IMR-90 (cell line): ENCODE measurements at regions not wholly inside any gene's neighbourhood (a gene's known extent, or its start where the extent isn't known, plus 50 kb on each side); places are given as distances from the start of the nearest gene placed in this dataset.

Source experiments
- ATAC-seq: fragments of 200-7000 bp; cut with Tn5 transposase; 2 replicates; pipeline ENCODE4 v1.9.1; 2020; ENCODE audit warnings: low read depth, mild to moderate bottlenecking, moderate library complexity
- BruUV-seq: library from RNA; stranded (reverse); fragments of 400-500 nt; replicated peaks from 2 replicates; lab custom pipeline; 2021; lab: Mats Ljungman, UMichigan
- CTCF ChIA-PET: fragments of 300-600 bp; formaldehyde crosslinking; extraction: SDS; loops from one replicate; lab custom pipeline; 2021; ENCODE audit warnings: antibody characterized with exemption; lab: Yijun Ruan, JAX
- POLR2A ChIA-PET: fragments of 300-600 bp; sonication (Branson Sonifier 250); formaldehyde crosslinking; loops from one replicate; lab custom pipeline; 2022; ENCODE audit warnings: antibody characterized with exemption; ENCODE audit not compliant: unreplicated experiment; lab: Charles Lee
- DNase-seq: peaks from one replicate; pipeline ENCODE4 v3.0.0; 2013
- H2AFZ ChIP-seq: replicated peaks from 2 replicates; pipeline ENCODE3; 2013; ENCODE audit warnings: low read length, mild to moderate bottlenecking; ENCODE audit not compliant: poor library complexity
- H2AK5ac ChIP-seq: 2 replicates; pipeline ENCODE4 v1.6.1; 2013; ENCODE audit warnings: low read depth, low read length, inconsistent platforms
- H2AK9ac ChIP-seq: replicated peaks from 2 replicates; pipeline ENCODE3; 2013; ENCODE audit warnings: mild to moderate bottlenecking, low read depth, low read length, moderate library complexity; ENCODE audit not compliant: poor library complexity
- H2BK120ac ChIP-seq: 2 replicates; pipeline ENCODE4 v1.6.1; 2013; ENCODE audit warnings: low read depth, low read length, inconsistent platforms
- H2BK15ac ChIP-seq: 3 replicates; pipeline ENCODE4 v1.6.1; 2013; ENCODE audit warnings: low read depth, low read length, inconsistent platforms
- H2BK20ac ChIP-seq: 2 replicates; pipeline ENCODE4 v1.6.1; 2013; ENCODE audit warnings: low read depth, mild to moderate bottlenecking, inconsistent platforms, low read length, moderate library complexity
- H2BK5ac ChIP-seq: 2 replicates; pipeline ENCODE4 v1.6.1; 2013; ENCODE audit warnings: mild to moderate bottlenecking, low read depth, low read length, inconsistent platforms; ENCODE audit not compliant: poor library complexity, severe bottlenecking
- H3K14ac ChIP-seq: replicated peaks from 2 replicates; pipeline ENCODE4 v1.6.1; 2013; ENCODE audit warnings: low read depth, low read length, inconsistent platforms
- H3K18ac ChIP-seq: 2 replicates; pipeline ENCODE4 v1.6.1; 2013; ENCODE audit warnings: low read depth, low read length, control low read depth
- H3K23ac ChIP-seq: 2 replicates; pipeline ENCODE4 v1.6.1; 2013; ENCODE audit warnings: low read depth, low read length, inconsistent platforms
- H3K27ac ChIP-seq: 2 replicates; pipeline ENCODE4 v1.5.1; 2013; ENCODE audit warnings: mild to moderate bottlenecking, control low read depth, low read length; ENCODE audit not compliant: insufficient read depth
- H3K27me3 ChIP-seq: 2 replicates; pipeline ENCODE4 v1.6.1; 2013; ENCODE audit warnings: low read length; ENCODE audit not compliant: control insufficient read depth, insufficient read depth
- H3K36me3 ChIP-seq: 2 replicates; pipeline ENCODE4 v1.6.1; 2013; ENCODE audit warnings: low read length, mixed read lengths; ENCODE audit not compliant: control insufficient read depth, insufficient read depth
- H3K4ac ChIP-seq: 2 replicates; pipeline ENCODE4 v1.6.1; 2013; ENCODE audit warnings: low read depth, low read length, inconsistent platforms
- H3K4me1 ChIP-seq: 2 replicates; pipeline ENCODE4 v1.6.1; 2013; ENCODE audit warnings: low read length, mixed read lengths; ENCODE audit not compliant: control insufficient read depth, insufficient read depth
- H3K4me2 ChIP-seq: 2 replicates; pipeline ENCODE4 v1.6.1; 2013; ENCODE audit warnings: low read depth, mild to moderate bottlenecking, control low read depth, low read length, moderate library complexity
- H3K4me3 ChIP-seq: 2 replicates; pipeline ENCODE4 v1.5.1; 2013; ENCODE audit warnings: low read depth, mild to moderate bottlenecking, control low read depth, low read length, moderate library complexity; ENCODE audit not compliant: insufficient read depth
- H3K56ac ChIP-seq: 2 replicates; pipeline ENCODE4 v1.6.1; 2013; ENCODE audit warnings: low read length, inconsistent platforms; ENCODE audit not compliant: insufficient read depth; ENCODE audit errors: extremely low read depth
- H3K79me1 ChIP-seq, 2 experiments: 2 replicates each; pipeline ENCODE4 v1.6.1; 2013; ENCODE audit warnings: low read length in 2 of 2, inconsistent platforms in 1 of 2, low read depth in 1 of 2
- H3K9ac ChIP-seq: 2 replicates; pipeline ENCODE4 v1.6.1; 2013; ENCODE audit warnings: low read depth, low read length, control low read depth
- H3K9me1 ChIP-seq: 2 replicates; pipeline ENCODE4 v1.6.1; 2013; ENCODE audit warnings: low read length, inconsistent platforms; ENCODE audit not compliant: insufficient read depth
- H3K9me3 ChIP-seq: 2 replicates; pipeline ENCODE4 v1.6.1; 2013; ENCODE audit warnings: low read length; ENCODE audit not compliant: control insufficient read depth, insufficient read depth
- H4K20me1 ChIP-seq: 2 replicates; pipeline ENCODE4 v1.6.1; 2013; ENCODE audit warnings: low read length, inconsistent platforms; ENCODE audit not compliant: insufficient read depth
- H4K5ac ChIP-seq: 2 replicates; pipeline ENCODE4 v1.6.1; 2013; ENCODE audit warnings: mild to moderate bottlenecking, low read depth, low read length, control low read depth
- H4K8ac ChIP-seq, 2 experiments: 2 replicates each; pipeline ENCODE4 v1.6.1; 2013; ENCODE audit warnings: low read depth in 2 of 2, low read length in 2 of 2, control low read depth in 1 of 2, inconsistent platforms in 1 of 2
- H4K91ac ChIP-seq: 2 replicates; pipeline ENCODE4 v1.6.1; 2013; ENCODE audit warnings: low read depth, low read length, inconsistent platforms; ENCODE audit not compliant: insufficient read depth
- BHLHE40 ChIP-seq: fragments of 150-350 bp; IDR thresholded peaks from 2 replicates; pipeline ENCODE4 v1.6.1; 2016; ENCODE audit warnings: mild to moderate bottlenecking, low read depth, low read length
- CEBPB ChIP-seq: IDR thresholded peaks from 2 replicates; pipeline ENCODE4 v1.6.1; 2012; ENCODE audit warnings: low read depth, low read length, improper control_type of control experiment
- CHD1 ChIP-seq: IDR thresholded peaks from 2 replicates; pipeline ENCODE4 v1.6.1; 2012; ENCODE audit warnings: low read depth, low read length, improper control_type of control experiment
- CTCF ChIP-seq: conservative IDR thresholded peaks from 2 replicates; pipeline ENCODE4 v1.5.1; 2012; ENCODE audit warnings: mild to moderate bottlenecking, low read depth, low read length, improper control_type of control experiment
- ELK1 ChIP-seq: fragments of 150-350 bp; IDR thresholded peaks from 2 replicates; pipeline ENCODE4 v1.6.1; 2016; ENCODE audit warnings: low read depth, mild to moderate bottlenecking, low read length, moderate library complexity, borderline replicate concordance
- FOS ChIP-seq: fragments of 150-350 bp; IDR thresholded peaks from 2 replicates; pipeline ENCODE4 v1.6.1; 2016; ENCODE audit warnings: low read depth, low read length
- MAFK ChIP-seq: IDR thresholded peaks from 2 replicates; pipeline ENCODE4 v1.6.1; 2012; ENCODE audit warnings: low read depth, low read length, improper control_type of control experiment
- MAZ ChIP-seq: IDR thresholded peaks from 2 replicates; pipeline ENCODE4 v1.6.1; 2012; ENCODE audit warnings: low read depth, mild to moderate bottlenecking, low read length, improper control_type of control experiment, moderate library complexity, borderline replicate concordance
- MXI1 ChIP-seq: IDR thresholded peaks from 2 replicates; pipeline ENCODE4 v1.6.1; 2012; ENCODE audit warnings: low read depth, mild to moderate bottlenecking, low read length, moderate library complexity, borderline replicate concordance
- NFE2L2 ChIP-seq: fragments of 150-350 bp; IDR thresholded peaks from 2 replicates; pipeline ENCODE4 v1.6.1; 2016; ENCODE audit warnings: low read depth, mild to moderate bottlenecking, low read length
- POLR2A ChIP-seq: IDR thresholded peaks from 2 replicates; pipeline ENCODE4 v1.6.1; 2012; ENCODE audit warnings: mild to moderate bottlenecking, low read depth, low read length
- RCOR1 ChIP-seq: IDR thresholded peaks from 2 replicates; pipeline ENCODE4 v1.6.1; 2012; ENCODE audit warnings: mild to moderate bottlenecking, low read length, improper control_type of control experiment; ENCODE audit not compliant: insufficient replicate concordance
- RFX5 ChIP-seq: IDR thresholded peaks from 2 replicates; pipeline ENCODE4 v1.8.0; 2012; ENCODE audit warnings: low read depth, mild to moderate bottlenecking, low read length, moderate library complexity
- SMC3 ChIP-seq: fragments of 150-350 bp; IDR thresholded peaks from 2 replicates; pipeline ENCODE4 v1.6.1; 2016; ENCODE audit warnings: low read depth, mild to moderate bottlenecking, antibody characterized with exemption, low read length, moderate library complexity
- USF2 ChIP-seq: fragments of 150-350 bp; IDR thresholded peaks from 2 replicates; pipeline ENCODE4 v1.6.1; 2017; ENCODE audit warnings: mild to moderate bottlenecking, antibody characterized with exemption, low read length, low read depth
- WGBS, 2 experiments: methylation state at CpG; one replicate each; pipeline versions ENCODE4 v1.1.5 to v1.1.7; 2013; ENCODE audit warnings: missing lambda C conversion rate in 2 of 2; ENCODE audit not compliant: insufficient read length in 1 of 2; ENCODE audit errors: extremely low coverage in 2 of 2; 5-methylcytosine and 5-hydroxymethylcytosine counted together
- dilution Hi-C: fragments of 300-500 bp; cut with HindIII; formaldehyde crosslinking; loops from one replicate; pipeline ENCODE4 v1.14.3; 2018; ENCODE audit warnings: low sequenced_read_pairs; ENCODE audit not compliant: unreplicated experiment
- in situ Hi-C: fragments of 300-500 bp; cut with MboI; formaldehyde crosslinking; loops from 3 replicates; pipeline ENCODE4 v1.14.3; 2019; ENCODE audit warnings: low sequenced_read_pairs, inconsistent platforms, mixed read lengths
- intact Hi-C: fragments of 100-400 bp; cut with micrococcal nuclease; formaldehyde crosslinking; loops from 2 replicates; pipeline ENCODE4 v1.10.0; 2022

- H3K14ac ChIP-seq, result no peak overlapping the region
- H4K8ac ChIP-seq, result no peak overlapping the region
- H3K27me3 ChIP-seq, result no peaks in the 10 kb centered on the region
- no peaks in the 10 kb centered on the region for H3K9me1 ChIP-seq
- intact Hi-C loops, result no loop called here
- H3K9ac ChIP-seq, result no peak overlapping the region
- no peak overlapping the region for H3K23ac ChIP-seq
- CTCF ChIA-PET, result no interaction called here
- H2AK9ac ChIP-seq, result no peak overlapping the region
- no peak overlapping the region for H3K4ac ChIP-seq
- no peak overlapping the region for H2BK120ac ChIP-seq
- POLR2A ChIA-PET, result no interaction called here
- H3K79me1 ChIP-seq, result no peaks in the 10 kb centered on the region
- H2BK15ac ChIP-seq, result no peak overlapping the region
- H3K4me3 ChIP-seq, result no peak overlapping the region
- H4K91ac ChIP-seq, result no peak overlapping the region
- H3K4me1 ChIP-seq, result no peaks in the 10 kb centered on the region
- H3K18ac ChIP-seq, result no peak overlapping the region
- H2AFZ ChIP-seq, result no peak overlapping the region
- no peak overlapping the region for H3K56ac ChIP-seq
- no peak overlapping the region for H3K4me2 ChIP-seq
- H2BK5ac ChIP-seq, result no peak overlapping the region
- WGBS, 2 experiments, result 40% methylated on average over 1 of the region's 8 CpGs; no CpG with 5 or more reads in 1 of the 2 experiments
- BruUV-seq, result no TSS peak
- no peaks in the 10 kb centered on the region for H4K20me1 ChIP-seq
- no peak overlapping the region for H4K5ac ChIP-seq
- no peak overlapping the region for H3K27ac ChIP-seq
- no peak for ATAC-seq
- H2BK20ac ChIP-seq, result no peak overlapping the region
- no peaks in the 10 kb centered on the region for H3K36me3 ChIP-seq
- DNase-seq, result no peak
- no peaks in the 10 kb centered on the region for H3K9me3 ChIP-seq
- in situ Hi-C loops, result no loop called here
- dilution Hi-C loops, result no loop called here
- H2AK5ac ChIP-seq, result no peak overlapping the region
- no peak for TF ChIP-seq SMC3
- TF ChIP-seq CTCF, result no peak
- no peak for TF ChIP-seq USF2
- TF ChIP-seq ELK1, result no peak
- no peak for TF ChIP-seq MXI1
- TF ChIP-seq NFE2L2, result no peak
- no peak for TF ChIP-seq POLR2A
- no peak for TF ChIP-seq RFX5
- no peak for TF ChIP-seq RCOR1
- TF ChIP-seq CHD1, result no peak
- no peak for TF ChIP-seq CEBPB
- TF ChIP-seq MAZ, result no peak
- TF ChIP-seq MAFK, result no peak
- no peak for TF ChIP-seq BHLHE40
- TF ChIP-seq FOS, result no peak
Observed at GRCh38 chr9:13992138-13993088, 321.5 kb downstream of the NFIB start.
